ENCODE measurements at regions not wholly inside any gene's neighbourhood (a gene's known extent, or its start where the extent isn't known, plus 50 kb on each side); places are given as distances from the start of the nearest gene placed in this dataset.
A peak's percentile ranks its signal among the peaks of the same experiment; 100 is the strongest.

DNA sequence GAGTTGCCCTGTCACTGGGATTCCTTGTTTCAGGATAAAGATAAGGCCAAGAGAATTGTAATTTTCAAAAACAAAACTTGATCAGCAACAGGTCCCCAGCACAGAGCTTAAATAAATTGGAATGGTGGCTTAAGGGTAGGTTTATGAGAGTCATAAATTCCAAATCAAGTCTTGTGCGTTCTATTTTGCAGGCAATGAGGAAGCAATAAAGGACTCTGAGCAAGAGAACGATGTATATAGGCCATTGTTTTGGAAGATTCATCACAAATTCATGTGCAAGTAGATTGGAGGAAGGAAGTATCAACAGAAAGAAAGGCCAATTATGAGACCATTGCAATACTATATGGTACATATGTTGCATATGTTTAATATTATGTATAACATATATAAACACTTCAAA, 65.7 kb upstream of the PGR start:
- TF ChIP-seq ZNF768 (CRISPR knock-in tag; IDR thresholded peaks at IDR 0.05) (no peak), SP1 (IDR thresholded peaks at IDR 0.05) (no peak), SP1 (CRISPR knock-in tag; IDR thresholded peaks at IDR 0.05) (no peak), THAP11 (CRISPR knock-in tag; IDR thresholded peaks at IDR 0.05) (no peak), KLF6 (CRISPR knock-in tag; IDR thresholded peaks at IDR 0.05) (no peak), SKI (IDR thresholded peaks at IDR 0.05; ENCODE audit: partially characterized antibody) (no peak), TGIF2 (CRISPR knock-in tag; IDR thresholded peaks at IDR 0.05) (no peak)
- TF ChIP-seq, protein P1, sequence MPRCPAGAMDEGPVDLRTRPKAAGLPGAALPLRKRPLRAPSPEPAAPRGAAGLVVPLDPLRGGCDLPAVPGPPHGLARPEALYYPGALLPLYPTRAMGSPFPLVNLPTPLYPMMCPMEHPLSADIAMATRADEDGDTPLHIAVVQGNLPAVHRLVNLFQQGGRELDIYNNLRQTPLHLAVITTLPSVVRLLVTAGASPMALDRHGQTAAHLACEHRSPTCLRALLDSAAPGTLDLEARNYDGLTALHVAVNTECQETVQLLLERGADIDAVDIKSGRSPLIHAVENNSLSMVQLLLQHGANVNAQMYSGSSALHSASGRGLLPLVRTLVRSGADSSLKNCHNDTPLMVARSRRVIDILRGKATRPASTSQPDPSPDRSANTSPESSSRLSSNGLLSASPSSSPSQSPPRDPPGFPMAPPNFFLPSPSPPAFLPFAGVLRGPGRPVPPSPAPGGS (CRISPR knock-in tag; IDR thresholded peaks at IDR 0.05) = no peak
- ChIA-PET POLR2A (no interaction called here), CTCF (ENCODE audit: low intra/inter-chr PET ratio, low total read pairs) (no interaction called here)
- no peak overlapping the region for H3K27ac ChIP-seq (ENCODE audit: extremely low read length, insufficient read depth, low read length)
- 0% methylated on average over 2 of the region's 2 CpGs for WGBS (ENCODE audit: low lambda C conversion rate)
- DNase-seq (ENCODE audit: low spot score) (no peak), ATAC-seq (no peak), FAIRE-seq (no peak)
- BruUV-seq (replicated peaks) = no TSS peak
- H4K20me1 ChIP-seq (ENCODE audit: insufficient read depth, low read length) = no peaks in the 10 kb centered on the region
- H3K4me2 ChIP-seq (ENCODE audit: low read depth, low read length) = no peak overlapping the region
- no peak overlapping the region for H3K9ac ChIP-seq (ENCODE audit: insufficient read depth, low read depth, low read length)
- in situ Hi-C loops (cut with HindIII; ENCODE audit: extremely low pct_ligation_motif_present, low pct_unique_long_range_greater_than_20kb) (no loop called here), intact Hi-C loops (cut with micrococcal nuclease; ENCODE audit: unreplicated experiment) (no loop called here)
- H3K36me3 ChIP-seq (replicated peaks in 1 of 2; ENCODE audit: control insufficient read depth in 1 of 2, insufficient read depth in 2 of 2, low read length in 2 of 2) = no peaks in the 10 kb centered on the region
- H3K4me1 ChIP-seq (ENCODE audit: insufficient read depth, low read length) = no peaks in the 10 kb centered on the region
- no peaks in the 10 kb centered on the region for H3K27me3 ChIP-seq (ENCODE audit: control insufficient read depth in 1 of 2, insufficient read depth in 2 of 2, low read length in 2 of 2)
- peaks cover 11% of the 10 kb centered on the region; the same call in 1 of the 2 replicates for H3K9me3 ChIP-seq (ENCODE audit: low read length)
- H3K79me2 ChIP-seq (ENCODE audit: insufficient read depth, low read length) = no peaks in the 10 kb centered on the region
- H2AFZ ChIP-seq (ENCODE audit: low read length) = no peak overlapping the region
- no peak overlapping the region for H3K4me3 ChIP-seq (replicated peaks in 1 of 3; ENCODE audit: insufficient read depth in 1 of 3, low read depth in 2 of 3, low read length in 3 of 3)

GRCh38 chr11:101188801-101189200, 59.2 kb upstream of the PGR start:
- no peaks in the 10 kb centered on the region for H3K4me1 ChIP-seq (ENCODE audit: insufficient read depth, low read length)
- H3K79me2 ChIP-seq (ENCODE audit: insufficient read depth, low read length) = no peaks in the 10 kb centered on the region
- no peak overlapping the region for H3K4me3 ChIP-seq (replicated peaks in 1 of 3; ENCODE audit: insufficient read depth in 1 of 3, low read depth in 2 of 3, low read length in 3 of 3)
- ChIA-PET POLR2A (no interaction called here), CTCF (ENCODE audit: low intra/inter-chr PET ratio, low total read pairs) (no interaction called here)
- H3K4me2 ChIP-seq (ENCODE audit: low read depth, low read length) = no peak overlapping the region
- DNase-seq (ENCODE audit: low spot score) (no peak), FAIRE-seq (no peak), ATAC-seq (no peak)
- intact Hi-C loops (cut with micrococcal nuclease; ENCODE audit: unreplicated experiment) (no loop called here), in situ Hi-C loops (cut with HindIII; ENCODE audit: extremely low pct_ligation_motif_present, low pct_unique_long_range_greater_than_20kb) (no loop called here)
- no peaks in the 10 kb centered on the region for H3K27me3 ChIP-seq (ENCODE audit: control insufficient read depth in 1 of 2, insufficient read depth in 2 of 2, low read length in 2 of 2)
- no peak overlapping the region for H2AFZ ChIP-seq (ENCODE audit: low read length)
- no peak overlapping the region for H3K9ac ChIP-seq (ENCODE audit: insufficient read depth, low read depth, low read length)
- BruUV-seq (replicated peaks) = no TSS peak
- 0% methylated on average over 2 of the region's 2 CpGs for WGBS (ENCODE audit: low lambda C conversion rate)
- peaks cover 6% of the 10 kb centered on the region; the same call in 1 of the 2 replicates for H3K9me3 ChIP-seq (ENCODE audit: low read length)
- no peaks in the 10 kb centered on the region for H4K20me1 ChIP-seq (ENCODE audit: insufficient read depth, low read length)
- no peaks in the 10 kb centered on the region for H3K36me3 ChIP-seq (replicated peaks in 1 of 2; ENCODE audit: control insufficient read depth in 1 of 2, insufficient read depth in 2 of 2, low read length in 2 of 2)
- H3K27ac ChIP-seq (ENCODE audit: extremely low read length, insufficient read depth, low read length) = no peak overlapping the region
- no peak for TF ChIP-seq SIN3B (IDR thresholded peaks at IDR 0.05; ENCODE audit: low read length)
- peak; percentile 62; the same call in 1 of the 2 replicates for TF ChIP-seq CREB1 (IDR thresholded peaks at IDR 0.05)
- TF ChIP-seq CREB1 (CRISPR knock-in tag; IDR thresholded peaks at IDR 0.05) = no peak

Data from HepG2 (cell line).